Prostate gland (tissue), 2 donors: ENCODE measurements at regions not wholly inside any gene's neighbourhood (a gene's known extent, or its start where the extent isn't known, plus 50 kb on each side); places are given as distances from the start of the nearest gene placed in this dataset.

Experiments used
- DNase-seq: peaks from one replicate; pipeline ENCODE4 v3.0.0-alpha.2; 2019; ENCODE audit warnings: low spot score
- H3K27ac ChIP-seq, 2 donors: fragments of 200-600 bp; sonication (generic); 2 replicates each; pipeline ENCODE4 v1.5.1; 2017 to 2019
- H3K27me3 ChIP-seq: fragments of 200-600 bp; sonication (generic); replicated peaks from 2 replicates; pipeline ENCODE4 v1.5.1; 2019; ENCODE audit not compliant: insufficient read depth
- H3K36me3 ChIP-seq, 2 donors: fragments of 200-600 bp; sonication (generic); 1 replicate in 1 of 2; 2 replicates in 1 of 2; pipeline versions ENCODE4 v1.5.1 to v1.8.1; 2017 to 2019
- H3K4me1 ChIP-seq: fragments of 200-600 bp; sonication (generic); replicated peaks from 2 replicates; pipeline ENCODE4 v1.5.1; 2019
- H3K4me3 ChIP-seq, 2 donors: fragments of 200-600 bp; sonication (generic); 2 replicates each; pipeline ENCODE4 v1.5.1; 2017 to 2019
- H3K9me3 ChIP-seq: fragments of 200-600 bp; sonication (generic); 2 replicates; pipeline ENCODE4 v1.5.1; 2017
- POLR2A ChIP-seq: fragments of 450-650 bp; IDR thresholded peaks from one replicate; pipeline ENCODE4 v1.6.1; 2016; ENCODE audit warnings: antibody characterized with exemption, mild to moderate bottlenecking
- POLR2AphosphoS5 ChIP-seq: sonication (generic); formaldehyde crosslinking; IDR thresholded peaks from one replicate; pipeline ENCODE4 v1.6.1; 2017; ENCODE audit warnings: antibody characterized with exemption
- WGBS: methylation state at CpG from one replicate; pipeline ENCODE4 v1.1.5; 2018; 5-methylcytosine and 5-hydroxymethylcytosine counted together
- intact Hi-C: fragments of 100-400 bp; cut with DNase I; formaldehyde crosslinking; loops from one replicate; pipeline ENCODE4 v1.14.2; 2022
- TF ChIP-seq, protein P1 (sequence below), 4 experiments: fragments of 200-600 bp in 2 of 4; fragments of 450-650 bp in 2 of 4; sonication (generic) in 2 of 4; IDR thresholded peaks; 1 replicate in 3 of 4; 2 replicates in 1 of 4; pipeline ENCODE4 v1.5.1; 2016 to 2019; ENCODE audit warnings: antibody characterized with exemption in 4 of 4, mild to moderate bottlenecking in 2 of 4, moderate library complexity in 2 of 4

DNA sequence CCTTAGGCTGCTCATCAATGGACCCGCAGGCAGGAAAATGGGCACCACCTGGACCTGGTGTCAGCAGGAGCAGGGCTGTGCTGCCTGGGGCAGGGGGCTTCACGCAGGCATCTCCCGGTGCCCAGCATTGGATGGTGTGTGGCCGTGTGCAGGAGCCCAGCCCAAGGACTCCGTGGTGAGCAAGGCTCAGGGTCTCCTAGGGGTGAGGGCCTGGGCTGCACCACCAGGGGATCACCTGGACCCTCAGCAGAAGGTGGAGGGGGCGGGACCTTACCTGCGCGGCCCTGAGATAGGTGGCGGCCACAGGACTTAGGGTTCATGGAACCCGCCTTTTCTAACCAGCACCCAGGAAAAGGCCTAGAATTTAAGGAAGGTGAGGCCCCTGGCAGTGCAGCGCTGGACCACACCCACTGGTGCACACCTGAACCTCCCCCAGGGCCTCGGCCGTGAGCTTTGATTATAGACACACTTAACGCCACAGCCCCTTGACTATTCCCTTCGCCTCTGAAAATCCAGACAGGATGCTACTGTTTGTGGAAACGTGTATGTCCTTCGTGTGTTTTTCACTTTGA, 89.0 kb downstream of the TMEM18 start:
- DNase-seq, result no peak
- Histone ChIP-seq H3K27ac (no peak overlapping the region), H3K4me1 (peaks cover 4% of the 10 kb centered on the region), H3K4me3 (no peak overlapping the region), H3K36me3 (no peaks in the 10 kb centered on the region), H3K9me3 (no peaks in the 10 kb centered on the region), H3K27me3 (no peaks in the 10 kb centered on the region)
- intact Hi-C loops, result no loop called here
- 96% methylated on average over 17 of the region's 17 CpGs for WGBS
- TF ChIP-seq POLR2AphosphoS5 (no peak), POLR2A (no peak)
- TF ChIP-seq, protein P1, sequence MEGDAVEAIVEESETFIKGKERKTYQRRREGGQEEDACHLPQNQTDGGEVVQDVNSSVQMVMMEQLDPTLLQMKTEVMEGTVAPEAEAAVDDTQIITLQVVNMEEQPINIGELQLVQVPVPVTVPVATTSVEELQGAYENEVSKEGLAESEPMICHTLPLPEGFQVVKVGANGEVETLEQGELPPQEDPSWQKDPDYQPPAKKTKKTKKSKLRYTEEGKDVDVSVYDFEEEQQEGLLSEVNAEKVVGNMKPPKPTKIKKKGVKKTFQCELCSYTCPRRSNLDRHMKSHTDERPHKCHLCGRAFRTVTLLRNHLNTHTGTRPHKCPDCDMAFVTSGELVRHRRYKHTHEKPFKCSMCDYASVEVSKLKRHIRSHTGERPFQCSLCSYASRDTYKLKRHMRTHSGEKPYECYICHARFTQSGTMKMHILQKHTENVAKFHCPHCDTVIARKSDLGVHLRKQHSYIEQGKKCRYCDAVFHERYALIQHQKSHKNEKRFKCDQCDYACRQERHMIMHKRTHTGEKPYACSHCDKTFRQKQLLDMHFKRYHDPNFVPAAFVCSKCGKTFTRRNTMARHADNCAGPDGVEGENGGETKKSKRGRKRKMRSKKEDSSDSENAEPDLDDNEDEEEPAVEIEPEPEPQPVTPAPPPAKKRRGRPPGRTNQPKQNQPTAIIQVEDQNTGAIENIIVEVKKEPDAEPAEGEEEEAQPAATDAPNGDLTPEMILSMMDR (IDR thresholded peaks at IDR 0.05), result no peak

DNA sequence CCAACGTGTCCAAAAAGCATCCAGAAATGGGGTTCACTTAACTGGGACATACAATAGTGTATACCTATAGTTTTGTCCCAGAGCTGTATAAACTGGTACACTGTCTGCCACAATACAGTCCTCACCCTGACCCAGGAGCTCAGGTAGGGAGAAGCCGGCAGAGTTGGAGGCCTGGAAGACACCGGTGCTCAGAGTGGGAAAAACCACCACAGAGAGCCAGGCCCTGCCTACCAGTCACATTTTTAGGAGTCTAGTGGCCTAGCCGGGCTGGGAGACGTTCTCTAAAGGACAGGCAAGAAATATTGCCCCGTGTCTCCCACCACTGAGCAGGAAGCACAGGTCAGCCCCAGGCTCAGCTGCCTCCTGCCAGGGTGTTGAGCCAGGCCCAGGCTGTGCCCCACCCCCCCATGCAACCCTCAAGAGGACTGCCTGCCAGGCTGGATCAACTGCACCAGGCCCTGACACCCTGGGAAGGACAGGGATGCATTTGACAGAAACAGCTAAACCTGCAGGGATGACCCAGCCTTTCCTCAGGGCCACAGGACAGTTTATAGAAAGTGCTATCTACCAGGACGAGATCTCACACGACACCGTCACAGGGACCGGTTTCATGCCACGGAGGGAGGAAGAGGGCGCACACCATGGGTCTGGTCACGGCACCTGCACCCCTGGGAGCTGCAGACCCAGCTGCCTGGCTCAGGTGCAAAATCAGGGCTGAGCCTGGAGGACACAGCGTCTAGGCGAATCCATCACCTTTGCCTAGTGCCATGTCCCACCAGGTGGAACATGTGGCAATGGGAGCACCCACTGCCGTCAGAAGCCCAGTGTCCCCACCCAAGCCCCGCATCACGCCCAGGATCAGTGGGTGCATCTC, 89.9 kb downstream of the TMEM18 start:
- Histone ChIP-seq H3K9me3 (no peaks in the 10 kb centered on the region), H3K4me3 (no peak overlapping the region), H3K36me3 (no peaks in the 10 kb centered on the region), H3K27ac (peak overlapping the region in 1 of 2 donors; percentile 36), H3K27me3 (no peaks in the 10 kb centered on the region), H3K4me1 (peaks cover 4% of the 10 kb centered on the region)
- 82% methylated on average over 16 of the region's 18 CpGs for WGBS
- DNase-seq, result no peak
- intact Hi-C loops, result no loop called here
- TF ChIP-seq POLR2A (no peak), POLR2AphosphoS5 (no peak)

DNA sequence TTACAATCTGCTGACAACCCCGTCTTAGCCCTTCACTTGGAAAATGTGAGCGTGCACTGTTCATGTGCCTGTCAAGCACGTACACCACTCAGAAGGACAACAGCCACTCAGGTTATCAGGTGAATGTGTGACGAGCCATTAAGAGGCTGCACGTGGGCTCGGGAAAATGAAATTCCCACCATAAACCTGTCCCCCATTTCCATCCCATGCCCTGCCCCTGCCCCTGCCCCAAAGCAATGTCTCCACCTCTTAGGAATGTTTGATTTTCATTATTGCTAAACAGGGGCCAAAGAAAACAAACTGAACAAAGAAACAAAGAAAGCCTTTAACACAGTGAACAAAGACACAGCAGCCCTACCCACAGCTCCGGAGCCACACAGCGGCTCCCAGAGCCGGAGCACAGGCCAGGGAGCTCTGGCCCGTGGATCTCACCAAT, 90.5 kb downstream of the TMEM18 start:
- peaks cover 4% of the 10 kb centered on the region for H3K4me1 ChIP-seq
- H3K36me3 ChIP-seq, result no peaks in the 10 kb centered on the region
- intact Hi-C loops, result no loop called here
- no peaks in the 10 kb centered on the region for H3K9me3 ChIP-seq
- 32% methylated on average over 10 of the region's 10 CpGs for WGBS
- no peaks in the 10 kb centered on the region for H3K27me3 ChIP-seq
- TF ChIP-seq POLR2A (no peak), POLR2AphosphoS5 (no peak)
- TF ChIP-seq, protein P1 (IDR thresholded peaks at IDR 0.05), result no peak
- H3K27ac ChIP-seq, result peak overlapping the region in 1 of 2 donors; percentile 36
- no peak for DNase-seq
- no peak overlapping the region for H3K4me3 ChIP-seq

DNA sequence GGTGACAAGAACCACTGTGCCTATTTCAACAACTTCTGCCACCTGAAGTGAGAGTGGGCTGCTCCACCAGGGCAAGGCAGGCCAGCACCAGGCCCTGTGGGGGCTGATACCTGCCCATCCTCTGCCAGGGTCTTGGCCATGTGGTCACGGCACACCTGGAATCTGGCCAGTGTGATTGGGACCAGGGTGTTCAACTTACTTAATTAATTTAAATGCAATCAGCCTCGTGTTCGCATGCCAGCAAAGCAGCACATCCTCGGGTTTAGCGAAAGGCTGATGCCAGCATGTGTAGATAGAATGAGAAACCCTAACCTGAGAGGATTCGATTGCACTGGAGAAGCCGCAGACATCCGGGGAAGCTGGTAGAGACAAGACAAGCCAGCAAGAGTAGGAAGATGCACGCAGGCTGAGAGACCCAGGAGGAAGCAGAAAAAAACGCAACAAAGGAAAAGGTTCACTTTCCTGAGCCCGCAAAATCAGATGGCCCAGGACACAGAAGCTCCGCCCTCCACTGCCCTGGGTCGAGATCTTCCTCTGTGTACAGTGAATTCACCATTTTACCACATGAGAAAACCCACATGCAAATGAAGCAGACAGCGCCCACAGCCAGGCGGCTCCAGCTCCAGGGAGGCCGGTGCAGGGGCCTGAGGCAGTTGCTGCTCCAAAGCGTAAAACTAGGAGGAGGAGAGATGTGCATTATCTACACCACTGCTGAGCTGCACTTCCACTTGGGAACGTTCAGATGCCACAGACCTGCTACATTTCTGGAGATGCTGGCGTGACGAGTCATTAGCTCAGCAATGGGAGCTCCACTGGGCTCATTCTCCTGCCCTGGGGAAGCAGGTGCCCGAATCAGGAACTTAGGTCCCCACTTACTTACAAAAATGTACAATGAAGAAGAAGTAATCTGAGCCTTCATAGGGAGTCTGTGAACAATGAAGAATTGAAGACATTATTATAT, 92.1 kb downstream of the TMEM18 start:
- no peak overlapping the region for H3K27ac ChIP-seq
- no peak for DNase-seq
- 68% methylated on average over 21 of the region's 21 CpGs for WGBS

More for the DNA sequence above, 92.1 kb downstream of the TMEM18 start:
- Histone ChIP-seq H3K27me3 (no peaks in the 10 kb centered on the region), H3K4me1 (peaks cover 4% of the 10 kb centered on the region), H3K9me3 (no peaks in the 10 kb centered on the region), H3K36me3 (no peaks in the 10 kb centered on the region), H3K4me3 (no peak overlapping the region)
- TF ChIP-seq POLR2AphosphoS5 (no peak), POLR2A (no peak)
- TF ChIP-seq, protein P1 (IDR thresholded peaks at IDR 0.05), result no peak
- intact Hi-C loops, result no loop called here
